Activated CD4-positive, alpha-beta memory T cell treated with anti-CD3 and anti-CD28 coated beads, Interleukin-2, amount 10 ng/mL, durations not matched to agents 7 days and 5 days (primary cell): ENCODE measurements at regions not wholly inside any gene's neighbourhood (a gene's known extent, or its start where the extent isn't known, plus 50 kb on each side); places are given as distances from the start of the nearest gene placed in this dataset.

Experiments
- CTCF ChIA-PET: fragments of 350-600 bp; sonication (Branson Sonifier 250); formaldehyde crosslinking; loops from one replicate; lab custom pipeline; 2021; ENCODE audit warnings: antibody characterized with exemption, inconsistent platforms; lab: Charles Lee
- POLR2A ChIA-PET: fragments of 350-600 bp; sonication (Branson Sonifier 250); formaldehyde crosslinking; loops from one replicate; lab custom pipeline; 2021; ENCODE audit warnings: antibody characterized with exemption; lab: Charles Lee
- DNase-seq: peaks from one replicate; pipeline ENCODE4 v3.0.0-alpha.2; 2020
- H3K27ac Mint-ChIP-seq: one replicate; pipeline ENCODE4 v1.8.0; 2021; ENCODE audit warnings: mild to moderate bottlenecking, mixed read lengths
- H3K27me3 Mint-ChIP-seq: one replicate; pipeline ENCODE4 v1.8.0; 2021; ENCODE audit warnings: mixed read lengths
- H3K36me3 Mint-ChIP-seq: one replicate; pipeline ENCODE4 v1.8.0; 2021; ENCODE audit warnings: low read depth, mixed read lengths
- H3K4me1 Mint-ChIP-seq: one replicate; pipeline ENCODE4 v1.8.0; 2021; ENCODE audit warnings: mixed read lengths
- H3K4me3 Mint-ChIP-seq: one replicate; pipeline ENCODE4 v1.8.0; 2021; ENCODE audit warnings: mild to moderate bottlenecking, mixed read lengths
- H3K9me3 Mint-ChIP-seq: one replicate; pipeline ENCODE4 v1.8.0; 2021; ENCODE audit warnings: mixed read lengths

DNA sequence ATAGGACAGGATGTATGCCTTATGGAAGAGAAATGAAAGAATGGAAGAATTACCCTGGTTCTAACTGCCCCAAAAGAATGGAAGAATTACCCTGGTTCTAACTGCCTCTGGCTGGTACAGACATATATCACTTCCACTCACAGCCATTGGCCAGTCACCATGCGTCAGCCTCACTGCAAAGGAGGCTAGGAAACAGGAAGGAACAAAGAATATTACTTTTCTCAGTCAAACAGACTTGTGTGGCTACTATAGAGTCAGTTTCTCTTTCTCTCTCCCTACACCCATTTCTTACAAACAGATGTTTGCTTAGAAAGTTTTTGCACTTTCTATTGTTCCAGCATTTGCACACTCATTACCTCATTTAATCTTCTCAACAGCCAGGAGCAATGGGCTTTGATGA, 1111.1 kb upstream of the KLHL29 start:
- CTCF ChIA-PET: no interaction called here
- Mint-ChIP-seq H3K27me3 (no peaks in the 10 kb centered on the region), H3K9me3 (peaks cover 12% of the 10 kb centered on the region)

DNA sequence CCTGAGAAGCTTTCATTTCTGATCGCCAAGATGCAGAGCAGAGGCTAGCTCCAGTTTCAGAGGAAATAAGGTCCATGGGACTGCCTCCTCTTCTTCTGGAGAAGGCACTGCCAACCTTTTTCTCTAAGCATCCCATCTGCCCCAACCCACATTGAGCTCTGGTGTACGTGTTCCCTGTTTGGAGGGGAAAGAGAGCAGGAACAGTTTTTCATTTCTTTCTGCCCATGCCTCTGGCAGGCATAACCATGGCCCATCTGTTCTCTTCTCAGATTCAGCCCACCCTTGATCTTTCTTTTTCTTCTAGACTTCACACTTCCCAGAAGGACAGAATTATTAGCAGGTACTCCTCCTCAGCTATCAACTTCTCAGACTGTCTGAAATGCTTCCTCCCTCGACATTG, 1110.3 kb upstream of the KLHL29 start:
- Mint-ChIP-seq H3K36me3 (no peaks in the 10 kb centered on the region), H3K27ac (no peak overlapping the region), H3K27me3 (no peaks in the 10 kb centered on the region), H3K4me3 (no peak overlapping the region), H3K9me3 (peaks cover 9% of the 10 kb centered on the region), H3K4me1 (no peaks in the 10 kb centered on the region)
- no peak for DNase-seq
- ChIA-PET CTCF (no interaction called here), POLR2A (no interaction called here)

More for the DNA sequence above, 1111.1 kb upstream of the KLHL29 start:
- Mint-ChIP-seq H3K27ac (no peak overlapping the region), H3K4me1 (no peaks in the 10 kb centered on the region), H3K36me3 (no peaks in the 10 kb centered on the region), H3K4me3 (no peak overlapping the region)
- POLR2A ChIA-PET: no interaction called here
- no peak for DNase-seq

GRCh38 chr2:22276696-22277095, 1108.3 kb upstream of the KLHL29 start:
- Mint-ChIP-seq H3K36me3 (no peaks in the 10 kb centered on the region), H3K9me3 (peaks cover 6% of the 10 kb centered on the region), H3K4me3 (no peak overlapping the region), H3K4me1 (no peaks in the 10 kb centered on the region), H3K27ac (no peak overlapping the region), H3K27me3 (no peaks in the 10 kb centered on the region)
- ChIA-PET POLR2A (no interaction called here), CTCF (no interaction called here)
- no peak for DNase-seq

DNA sequence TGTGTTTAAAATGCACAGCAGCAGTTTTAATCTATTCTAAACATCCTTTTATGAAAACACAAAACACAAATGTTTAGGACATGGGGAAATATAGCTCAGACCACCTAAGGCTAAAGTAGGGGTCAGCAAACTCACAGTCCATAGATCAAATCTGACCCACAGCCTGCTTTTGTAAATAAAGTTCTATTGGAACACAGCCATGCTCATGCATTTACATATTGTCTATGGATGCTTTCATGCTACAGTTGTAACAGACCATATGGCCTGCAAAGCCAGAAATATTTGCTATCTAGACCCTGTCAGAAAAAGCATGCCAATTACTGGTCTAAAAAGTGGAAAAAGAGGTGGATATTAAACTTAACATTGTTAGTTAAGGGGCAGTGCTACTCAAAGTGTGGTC, 1105.4 kb upstream of the KLHL29 start:
- no peak overlapping the region for H3K27ac Mint-ChIP-seq
- ChIA-PET CTCF (no interaction called here), POLR2A (no interaction called here)

DNA sequence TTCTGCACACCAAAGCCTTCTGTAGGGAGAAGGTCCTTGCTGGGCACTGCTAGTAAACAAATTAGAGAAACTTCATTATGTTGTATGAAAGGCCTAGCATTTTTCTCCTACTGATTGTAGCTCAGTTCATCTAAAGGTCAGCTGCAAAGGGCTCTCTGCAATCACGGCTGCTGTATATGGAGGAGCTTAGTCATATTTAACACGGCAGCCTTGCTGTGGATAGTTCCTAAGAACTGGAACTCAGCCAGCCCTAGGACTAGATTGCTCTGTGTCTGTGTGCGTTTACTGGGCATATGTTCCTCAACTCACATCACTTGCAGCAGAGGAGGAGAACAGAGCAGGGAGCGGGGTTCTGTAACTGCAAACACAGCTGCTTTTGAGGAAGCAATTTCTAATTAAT, 1103.9 kb upstream of the KLHL29 start:
- H3K36me3 Mint-ChIP-seq: no peaks in the 10 kb centered on the region
- no peak for DNase-seq
- H3K4me1 Mint-ChIP-seq: no peaks in the 10 kb centered on the region
- CTCF ChIA-PET: no interaction called here
- H3K27ac Mint-ChIP-seq: no peak overlapping the region
- POLR2A ChIA-PET: no interaction called here
- H3K27me3 Mint-ChIP-seq: no peaks in the 10 kb centered on the region
- H3K4me3 Mint-ChIP-seq: no peak overlapping the region
- peaks cover 4% of the 10 kb centered on the region for H3K9me3 Mint-ChIP-seq

More for the DNA sequence above, 1105.4 kb upstream of the KLHL29 start:
- Mint-ChIP-seq H3K27me3 (no peaks in the 10 kb centered on the region), H3K4me1 (no peaks in the 10 kb centered on the region), H3K9me3 (peaks cover 4% of the 10 kb centered on the region), H3K4me3 (no peak overlapping the region), H3K36me3 (no peaks in the 10 kb centered on the region)
- no peak for DNase-seq

GRCh38 chr2:22282220-22282619, 1102.8 kb upstream of the KLHL29 start:
- no peak overlapping the region for H3K4me3 Mint-ChIP-seq
- POLR2A ChIA-PET: no interaction called here
- no peaks in the 10 kb centered on the region for H3K4me1 Mint-ChIP-seq
- H3K9me3 Mint-ChIP-seq: no peaks in the 10 kb centered on the region
- CTCF ChIA-PET: no interaction called here
- no peaks in the 10 kb centered on the region for H3K36me3 Mint-ChIP-seq
- no peak for DNase-seq
- H3K27me3 Mint-ChIP-seq: no peaks in the 10 kb centered on the region
- no peak overlapping the region for H3K27ac Mint-ChIP-seq

GRCh38 chr2:22282916-22283315, 1102.1 kb upstream of the KLHL29 start:
- POLR2A ChIA-PET: no interaction called here
- Mint-ChIP-seq H3K4me3 (no peak overlapping the region), H3K9me3 (no peaks in the 10 kb centered on the region), H3K27me3 (no peaks in the 10 kb centered on the region), H3K27ac (no peak overlapping the region), H3K36me3 (no peaks in the 10 kb centered on the region), H3K4me1 (no peaks in the 10 kb centered on the region)
- CTCF ChIA-PET: no interaction called here
- no peak for DNase-seq

DNA sequence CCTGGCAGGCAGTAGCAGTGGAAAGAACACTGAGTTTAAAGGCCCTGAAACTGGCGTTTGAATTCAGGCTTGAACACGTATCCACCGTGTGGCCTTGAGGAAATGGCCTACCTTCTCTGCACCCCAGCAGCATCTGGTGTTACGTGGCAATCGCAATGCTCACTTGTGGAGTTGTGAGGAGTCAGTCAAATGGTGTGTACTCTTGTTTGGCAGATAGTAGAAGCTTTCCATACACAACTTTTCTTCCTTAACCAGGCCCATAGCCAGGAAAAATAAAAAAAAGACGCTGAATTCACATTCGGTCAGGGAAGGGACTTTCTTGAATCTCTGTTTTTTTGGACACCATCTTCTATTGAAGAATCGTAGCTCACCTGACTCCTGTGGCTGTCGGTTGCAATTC, 1101.5 kb upstream of the KLHL29 start:
- ChIA-PET CTCF (no interaction called here), POLR2A (no interaction called here)
- H3K36me3 Mint-ChIP-seq: no peaks in the 10 kb centered on the region
- no peaks in the 10 kb centered on the region for H3K9me3 Mint-ChIP-seq
- H3K27me3 Mint-ChIP-seq: no peaks in the 10 kb centered on the region
- no peaks in the 10 kb centered on the region for H3K4me1 Mint-ChIP-seq
- H3K27ac Mint-ChIP-seq: no peak overlapping the region
- no peak for DNase-seq
- no peak overlapping the region for H3K4me3 Mint-ChIP-seq

DNA sequence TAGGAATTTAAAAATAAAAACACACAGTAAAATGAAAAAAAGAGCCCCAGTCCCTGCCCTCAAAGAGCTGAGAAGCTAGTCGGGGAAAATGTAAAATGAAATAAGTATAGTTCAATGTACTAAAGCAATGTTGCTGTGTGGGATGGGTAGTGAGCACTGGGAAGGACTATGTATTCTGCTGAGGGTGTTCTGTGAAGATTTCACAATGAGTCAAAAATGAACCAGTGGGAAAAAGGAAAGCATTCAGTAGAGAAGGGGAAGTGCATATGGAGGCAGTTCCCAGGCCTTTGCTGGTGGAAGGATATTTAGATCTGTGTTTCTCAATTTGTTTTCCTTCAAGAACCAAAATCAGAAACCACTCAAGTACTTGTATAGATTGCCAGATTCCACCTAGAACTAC, 1094.7 kb upstream of the KLHL29 start:
- no peaks in the 10 kb centered on the region for H3K27me3 Mint-ChIP-seq
- H3K4me1 Mint-ChIP-seq: no peaks in the 10 kb centered on the region
- DNase-seq: no peak
- POLR2A ChIA-PET: no interaction called here
- no peaks in the 10 kb centered on the region for H3K36me3 Mint-ChIP-seq
- no peak overlapping the region for H3K4me3 Mint-ChIP-seq
- CTCF ChIA-PET: no interaction called here
- no peak overlapping the region for H3K27ac Mint-ChIP-seq
- H3K9me3 Mint-ChIP-seq: peaks cover 10% of the 10 kb centered on the region

- DNase-seq: no peak
- peaks cover 10% of the 10 kb centered on the region for H3K9me3 Mint-ChIP-seq
- no peaks in the 10 kb centered on the region for H3K4me1 Mint-ChIP-seq
- H3K36me3 Mint-ChIP-seq: no peaks in the 10 kb centered on the region
- ChIA-PET CTCF (no interaction called here), POLR2A (no interaction called here)
- H3K4me3 Mint-ChIP-seq: no peak overlapping the region
- H3K27me3 Mint-ChIP-seq: no peaks in the 10 kb centered on the region
- H3K27ac Mint-ChIP-seq: no peak overlapping the region
Measured at GRCh38 chr2:22290909-22291473, 1094.0 kb upstream of the KLHL29 start.

DNA sequence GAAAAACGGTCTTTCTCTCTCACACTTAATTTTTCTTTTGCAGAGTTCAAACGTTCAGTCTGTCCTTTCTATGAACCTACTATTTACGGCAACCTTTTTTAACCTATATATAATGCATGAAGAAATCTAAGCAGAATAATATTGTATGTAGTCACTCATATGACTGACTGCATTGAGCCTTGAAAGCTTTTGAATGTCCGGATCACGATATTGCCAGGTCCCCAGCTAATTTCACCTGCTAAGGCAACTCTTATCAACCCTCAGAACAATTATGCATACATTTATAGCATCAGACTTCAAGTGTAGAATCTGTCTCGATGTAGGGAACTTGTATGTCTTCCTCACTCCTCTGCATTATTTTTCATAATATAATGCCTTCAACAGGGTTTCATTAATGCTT, 1083.8 kb upstream of the KLHL29 start:
- Mint-ChIP-seq H3K36me3 (no peaks in the 10 kb centered on the region), H3K4me3 (no peak overlapping the region), H3K9me3 (peaks cover 2% of the 10 kb centered on the region), H3K27ac (no peak overlapping the region), H3K27me3 (no peaks in the 10 kb centered on the region), H3K4me1 (no peaks in the 10 kb centered on the region)
- CTCF ChIA-PET: no interaction called here
- DNase-seq: no peak
- POLR2A ChIA-PET: no interaction called here

DNA sequence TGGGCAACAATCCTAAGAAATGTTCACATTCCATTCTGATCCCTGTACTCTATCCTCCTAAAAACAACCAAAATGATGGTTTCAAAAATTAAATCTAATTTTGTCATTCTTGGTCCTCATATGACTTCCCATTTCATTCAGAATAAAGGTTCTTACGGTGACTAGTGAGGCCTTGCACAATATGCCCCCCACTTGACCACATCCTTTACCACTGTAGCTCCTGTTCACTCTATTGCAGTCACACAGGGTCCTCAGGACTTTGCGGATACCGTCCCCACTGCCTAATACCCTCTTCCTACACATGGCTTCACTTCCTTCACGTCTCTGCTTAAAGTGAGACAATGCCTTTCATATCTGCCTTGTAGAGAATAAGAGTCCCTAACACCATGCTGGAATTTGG, 1058.7 kb upstream of the KLHL29 start:
- H3K9me3 Mint-ChIP-seq: peaks cover 2% of the 10 kb centered on the region
- CTCF ChIA-PET: no interaction called here
- POLR2A ChIA-PET: no interaction called here
- H3K36me3 Mint-ChIP-seq: no peaks in the 10 kb centered on the region
- H3K27me3 Mint-ChIP-seq: no peaks in the 10 kb centered on the region
- no peak for DNase-seq
- H3K4me1 Mint-ChIP-seq: no peaks in the 10 kb centered on the region
- no peak overlapping the region for H3K4me3 Mint-ChIP-seq
- no peak overlapping the region for H3K27ac Mint-ChIP-seq

GRCh38 chr2:22329211-22330154, 1055.5 kb upstream of the KLHL29 start:
- DNase-seq: no peak
- CTCF ChIA-PET: no interaction called here
- Mint-ChIP-seq H3K4me3 (no peak overlapping the region), H3K27me3 (no peaks in the 10 kb centered on the region), H3K9me3 (peaks cover 4% of the 10 kb centered on the region), H3K4me1 (no peaks in the 10 kb centered on the region), H3K36me3 (no peaks in the 10 kb centered on the region), H3K27ac (no peak overlapping the region)
- POLR2A ChIA-PET: no interaction called here

DNA sequence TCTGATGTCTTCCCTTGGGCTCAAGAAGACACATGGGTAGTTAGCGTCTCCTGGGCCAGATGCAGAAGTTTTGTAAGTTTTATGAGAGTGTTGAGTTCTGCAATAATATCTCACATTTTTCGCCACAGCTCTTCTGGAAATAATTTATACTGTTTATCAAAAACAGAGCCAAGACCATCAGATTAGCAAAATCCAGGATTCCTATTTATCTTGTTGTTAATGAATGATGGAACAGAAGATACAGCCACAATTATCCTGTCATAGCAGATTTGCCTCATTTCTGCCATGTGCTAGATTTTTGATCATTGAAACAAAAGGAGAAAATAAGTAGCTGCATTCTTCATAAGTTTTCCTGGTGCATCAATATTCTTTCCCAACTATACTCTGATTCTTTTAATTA, 1048.6 kb upstream of the KLHL29 start:
- H3K27ac Mint-ChIP-seq: no peak overlapping the region
- no peaks in the 10 kb centered on the region for H3K36me3 Mint-ChIP-seq
- POLR2A ChIA-PET: no interaction called here
- H3K4me3 Mint-ChIP-seq: no peak overlapping the region
- H3K9me3 Mint-ChIP-seq: peaks cover 9% of the 10 kb centered on the region
- DNase-seq: no peak
- CTCF ChIA-PET: no interaction called here
- no peaks in the 10 kb centered on the region for H3K4me1 Mint-ChIP-seq
- no peaks in the 10 kb centered on the region for H3K27me3 Mint-ChIP-seq
